ENCODE measurements at regions not wholly inside any gene's neighbourhood (a gene's known extent, or its start where the extent isn't known, plus 50 kb on each side); places are given as distances from the start of the nearest gene placed in this dataset.
A peak's percentile ranks its signal among the peaks of the same experiment; 100 is the strongest.

- DNase-seq = no peak
These were observed 194.8 kb downstream of the ZFP36L2 start for GRCh38 chr2:43031471-43032212.

- no peak for DNase-seq
These were observed 195.7 kb downstream of the ZFP36L2 start for GRCh38 chr2:43030551-43031307.

GRCh38 chr2:43029186-43029585 lies 197.2 kb downstream of the ZFP36L2 start:
- no peak for DNase-seq

- DNase-seq = no peak
These were observed 198.2 kb downstream of the ZFP36L2 start for GRCh38 chr2:43028188-43028587.

- DNase-seq = no peak
These were observed 199.1 kb downstream of the ZFP36L2 start for GRCh38 chr2:43027097-43027873.

- DNase-seq = no peak
These were observed 199.8 kb downstream of the ZFP36L2 start for GRCh38 chr2:43026426-43027096.

- no peak for DNase-seq
These were observed 200.6 kb downstream of the ZFP36L2 start for GRCh38 chr2:43025709-43026295.

GRCh38 chr2:43024515-43025011 lies 201.8 kb downstream of the ZFP36L2 start:
- DNase-seq = peak; percentile 15 to 43

GRCh38 chr2:43023791-43024514 lies 202.5 kb downstream of the ZFP36L2 start:
- no peak for DNase-seq

GRCh38 chr2:43022896-43023295 lies 203.5 kb downstream of the ZFP36L2 start:
- DNase-seq = no peak

GRCh38 chr2:43021791-43022509 lies 204.5 kb downstream of the ZFP36L2 start:
- DNase-seq = no peak

GRCh38 chr2:43020990-43021669 lies 205.3 kb downstream of the ZFP36L2 start:
- DNase-seq = no peak

- DNase-seq = no peak
These were observed 206.1 kb downstream of the ZFP36L2 start for GRCh38 chr2:43020296-43020695.

GRCh38 chr2:43019536-43020183 lies 206.7 kb downstream of the ZFP36L2 start:
- DNase-seq = no peak

GRCh38 chr2:43019025-43019367 lies 207.4 kb downstream of the ZFP36L2 start:
- DNase-seq = no peak

GRCh38 chr2:43018179-43019024 lies 208.0 kb downstream of the ZFP36L2 start:
- DNase-seq = no peak

- no peak for DNase-seq
These were observed 212.5 kb downstream of the ZFP36L2 start for GRCh38 chr2:43013821-43014345.

- no peak for DNase-seq
These were observed 213.4 kb downstream of the ZFP36L2 start for GRCh38 chr2:43012966-43013365.

GRCh38 chr2:43011158-43011491 lies 215.3 kb downstream of the ZFP36L2 start:
- DNase-seq = no peak
